Activated CD4-positive, alpha-beta T cell treated with anti-CD3 and anti-CD28 coated beads for 48 hours (primary cell): ENCODE measurements at regions not wholly inside any gene's neighbourhood (a gene's known extent, or its start where the extent isn't known, plus 50 kb on each side); places are given as distances from the start of the nearest gene placed in this dataset.
"Not testable (repeated sequence)": the region's sequence is repeated elsewhere in the genome, so short reads cannot be mapped to it uniquely, and the experiment has no call there.

ENCODE experiments used
- DNase-seq: peaks from one replicate; pipeline ENCODE4 v3.0.0-alpha.2; 2020

DNA sequence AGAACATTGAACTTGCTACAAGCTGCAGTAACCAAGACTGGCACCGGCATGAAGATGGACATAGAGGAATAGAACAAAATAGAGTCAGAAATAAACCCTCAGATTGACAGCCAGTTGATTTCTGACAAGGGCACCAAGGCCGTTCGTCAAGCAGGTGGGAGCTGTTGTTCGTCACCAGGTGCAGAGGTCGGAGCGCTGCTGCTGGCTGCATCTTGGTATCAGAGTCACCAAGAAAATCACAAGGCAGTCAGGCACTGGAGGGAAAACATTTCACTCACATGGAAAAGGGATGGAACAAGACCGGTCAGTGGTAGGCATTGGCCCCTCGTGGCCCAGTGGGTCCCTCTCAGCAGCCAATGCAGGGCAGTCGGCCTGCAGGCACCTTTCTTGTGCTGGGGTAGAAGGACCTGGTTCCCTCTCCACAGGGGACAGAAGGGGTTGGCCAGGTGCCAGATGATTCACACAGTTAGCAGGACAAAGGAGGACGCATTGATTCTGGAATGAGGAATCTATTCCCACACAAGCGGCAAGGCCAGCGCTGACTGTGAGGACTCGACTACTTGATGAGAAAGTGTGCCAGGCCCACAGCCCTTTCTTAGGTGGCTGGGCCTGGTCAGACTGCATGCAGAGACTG lies 115.8 kb upstream of the FGF3 start:
- DNase-seq = no peak

DNA sequence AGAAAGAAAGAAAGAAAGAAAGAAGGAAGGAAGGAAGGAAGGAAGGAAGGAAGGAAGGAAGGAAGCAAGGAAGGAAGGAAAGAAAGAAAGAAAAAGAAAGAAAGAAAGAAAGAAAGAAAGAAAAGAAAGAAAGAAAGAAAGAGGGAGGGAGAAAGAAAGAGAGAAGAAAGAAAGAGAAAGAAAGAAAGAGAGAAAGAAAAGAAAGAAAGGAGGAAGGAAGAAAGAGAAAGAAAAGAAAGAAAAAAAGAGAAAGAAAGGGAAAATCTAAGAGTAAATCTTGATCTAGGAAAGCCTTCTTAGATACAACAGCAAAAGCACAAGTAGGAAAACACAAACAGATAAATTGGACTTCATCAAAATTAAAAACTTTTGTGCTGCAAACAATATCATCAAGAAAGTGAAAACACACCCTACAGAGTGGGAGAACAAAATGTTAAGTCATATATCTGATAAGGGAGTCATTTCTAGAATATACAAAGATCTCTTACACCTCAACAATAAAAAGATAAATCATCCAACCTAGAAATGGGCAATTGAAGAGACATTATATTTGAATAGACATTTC lies 116.8 kb upstream of the FGF3 start:
- no peak for DNase-seq

DNA sequence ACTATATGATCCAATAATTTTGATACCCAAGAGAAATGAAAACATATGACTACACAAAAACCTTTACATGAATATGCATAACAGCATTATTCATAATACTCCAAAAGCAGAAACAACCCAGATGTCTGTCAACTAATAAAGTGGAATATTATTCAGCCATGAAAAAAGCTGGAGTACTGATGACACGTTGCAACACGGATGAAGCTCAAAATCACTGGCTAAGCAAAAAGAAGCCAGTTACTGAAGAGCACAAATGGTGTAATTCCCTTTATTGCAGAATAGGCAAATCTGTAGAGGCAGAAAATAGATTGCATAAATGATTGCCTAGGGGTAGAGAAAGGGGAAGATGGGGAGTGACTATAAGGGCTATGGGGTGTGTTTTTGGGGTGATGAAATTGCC lies 117.6 kb upstream of the FGF3 start:
- DNase-seq = no peak

DNA sequence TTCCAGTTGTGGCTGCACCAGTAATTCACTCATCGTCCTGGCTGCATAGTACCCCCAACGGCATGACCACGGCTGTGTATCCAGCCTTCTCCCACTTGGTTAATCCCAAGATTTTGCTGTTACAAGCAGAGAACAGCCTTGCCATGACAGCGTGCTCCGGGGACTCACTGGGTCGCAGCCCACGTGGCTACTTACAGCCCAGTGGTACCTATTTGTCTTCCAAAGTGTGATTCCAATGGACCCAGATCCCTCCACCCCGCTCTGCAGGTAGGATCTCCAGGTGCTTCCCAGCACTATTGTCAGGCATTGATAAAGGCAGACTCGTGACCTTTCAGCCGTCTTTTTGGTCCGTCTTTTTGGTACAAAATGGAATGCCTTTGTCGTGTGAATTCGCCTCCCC lies 119.0 kb upstream of the FGF3 start:
- no peak for DNase-seq

DNA sequence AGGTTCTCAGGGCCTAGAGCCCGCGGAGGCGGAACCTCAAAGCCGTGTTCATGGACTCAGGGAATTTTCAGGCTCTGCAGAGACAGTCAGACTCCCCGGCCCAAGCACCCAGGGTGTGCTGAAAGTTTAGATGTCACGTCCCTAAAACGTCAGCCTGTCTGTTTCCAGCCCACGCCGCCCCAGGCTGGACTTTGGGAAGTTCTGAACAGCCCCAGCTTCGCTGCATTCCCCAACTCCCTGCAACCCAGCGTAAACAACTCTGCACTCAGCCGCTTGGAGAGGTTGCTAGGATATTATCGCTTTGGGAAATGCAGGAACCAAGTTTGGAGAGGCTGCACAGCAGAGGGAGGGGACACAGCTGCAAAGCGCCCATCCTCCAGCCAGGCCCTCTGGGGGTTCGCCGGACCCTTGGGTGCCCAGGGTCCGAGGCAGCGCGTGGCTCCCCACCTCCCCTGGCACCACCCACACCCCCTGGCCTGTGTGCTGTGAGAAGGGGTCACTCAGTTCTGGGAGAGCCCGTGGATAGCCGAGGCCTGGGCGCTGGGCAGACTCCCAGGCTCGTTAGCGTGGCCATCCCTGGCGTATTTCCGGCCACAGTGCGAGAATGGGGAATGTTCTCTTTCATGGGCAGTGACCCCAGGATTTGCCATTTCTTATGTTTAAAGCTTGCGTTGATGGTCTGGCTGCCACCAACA lies 120.5 kb upstream of the FGF3 start:
- no peak for DNase-seq

GRCh38 chr11:69940246-69940610 lies 121.0 kb upstream of the FGF3 start:
- no peak for DNase-seq

DNA sequence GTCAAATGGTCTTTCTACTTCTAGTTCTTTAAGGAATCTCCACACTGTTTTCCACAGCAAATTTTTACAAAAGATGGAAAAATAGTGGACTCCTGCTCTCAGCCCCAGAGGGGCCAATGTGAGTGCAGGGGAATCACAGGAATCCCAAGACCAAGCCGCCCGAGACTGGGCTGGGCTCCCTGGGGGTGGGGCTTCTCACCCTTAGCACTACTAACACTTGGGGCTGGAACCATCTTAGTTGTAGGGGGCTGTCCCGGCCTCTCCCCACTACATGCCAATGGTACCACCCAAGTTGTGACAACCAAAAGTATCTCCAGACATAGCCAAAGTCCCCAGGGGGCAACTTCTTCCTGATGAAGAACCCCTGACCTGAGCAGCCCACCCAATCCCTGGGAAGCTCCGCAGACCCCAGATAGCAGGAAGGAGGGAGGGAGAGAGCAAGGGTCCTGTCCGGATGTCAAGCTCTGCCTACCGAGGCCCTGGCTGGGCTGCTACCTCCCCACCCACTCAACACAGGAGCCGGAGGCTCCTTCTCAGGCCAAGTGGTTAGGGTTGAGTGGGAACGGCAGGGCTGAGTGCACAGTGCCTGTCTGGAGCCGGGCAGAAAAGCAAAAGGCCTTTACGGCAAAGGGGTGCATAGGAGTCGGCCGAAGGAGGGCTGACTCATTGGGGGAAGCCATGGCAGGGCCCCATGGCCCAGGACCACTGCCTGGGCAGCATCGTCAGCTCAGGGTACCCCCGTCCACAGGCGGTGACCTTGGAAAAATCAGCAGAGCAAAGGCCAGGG lies 122.5 kb upstream of the FGF3 start:
- DNase-seq = no peak

DNA sequence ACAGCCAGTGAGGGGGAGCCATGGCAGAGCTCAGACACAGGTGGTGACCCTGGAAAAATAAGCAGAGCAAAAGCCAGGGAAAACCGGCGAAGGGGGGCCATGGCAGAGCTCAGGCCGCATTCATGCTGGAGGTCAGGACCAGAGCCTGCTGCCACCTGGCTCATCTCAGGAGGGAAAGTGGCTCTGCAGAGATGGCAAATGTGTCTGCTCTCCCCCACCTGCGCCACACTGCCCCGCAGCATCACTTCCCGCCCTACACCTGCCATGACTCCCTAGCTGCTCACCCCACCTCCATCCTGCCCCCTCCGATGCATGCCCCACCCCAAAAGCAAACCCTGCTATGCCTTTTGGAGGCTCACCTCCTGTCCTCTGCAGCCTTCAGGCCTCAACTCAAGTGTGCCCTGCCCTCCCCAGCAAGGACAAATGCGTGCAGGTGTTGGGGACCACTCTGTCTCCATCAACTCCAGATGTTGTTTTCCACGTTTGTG lies 123.2 kb upstream of the FGF3 start:
- no peak for DNase-seq

DNA sequence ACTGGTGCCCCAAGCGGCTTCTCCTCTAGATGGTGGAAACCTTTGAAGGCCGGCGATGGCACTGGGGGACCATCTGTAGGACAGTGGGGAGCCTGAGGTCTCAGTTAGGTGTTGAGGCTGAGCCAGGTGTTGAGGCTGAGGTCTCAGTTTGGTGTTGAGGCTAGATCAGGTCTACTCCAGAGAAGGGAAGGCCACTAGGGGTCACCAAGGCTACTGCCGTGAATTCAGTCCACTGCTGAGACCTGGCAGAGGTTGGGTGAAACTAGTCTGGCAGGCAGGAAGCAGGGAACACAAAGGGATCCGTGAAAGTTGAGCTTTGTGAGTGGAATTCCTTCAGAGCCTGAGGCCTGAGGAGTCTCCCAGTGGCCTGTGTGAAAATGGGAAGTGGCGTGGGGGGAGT lies 123.8 kb upstream of the FGF3 start:
- no peak for DNase-seq

- no peak for DNase-seq
These were observed 124.3 kb upstream of the FGF3 start for GRCh38 chr11:69943506-69943905.

- DNase-seq = no peak
These were observed 125.1 kb upstream of the FGF3 start for GRCh38 chr11:69944146-69944795.

- DNase-seq = no peak
These were observed 125.9 kb upstream of the FGF3 start for GRCh38 chr11:69945157-69945556.

- no peak for DNase-seq
These were observed 128.0 kb upstream of the FGF3 start for GRCh38 chr11:69947059-69947792.

DNA sequence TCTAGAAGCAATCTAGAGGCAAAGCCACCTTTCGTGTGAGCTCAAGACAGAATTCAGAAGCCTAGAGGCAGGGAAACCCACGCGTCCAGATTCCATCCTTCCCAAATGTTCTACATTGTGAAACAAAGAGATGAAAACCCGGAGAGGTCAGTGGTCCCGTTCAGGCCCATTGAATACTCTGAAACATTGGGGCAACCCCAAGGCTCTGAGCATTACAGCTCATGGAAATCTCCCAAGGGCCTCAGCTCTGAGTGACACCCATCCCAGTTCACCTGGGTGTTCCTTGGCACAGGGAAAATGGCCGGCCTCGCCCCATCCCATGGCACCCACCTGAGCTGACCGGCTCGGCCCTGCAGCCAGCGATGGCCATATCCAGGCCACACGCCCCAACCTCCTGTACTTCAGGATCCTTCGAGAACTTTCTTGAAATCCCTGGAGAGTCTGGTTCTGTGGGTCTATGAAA lies 128.6 kb upstream of the FGF3 start:
- no peak for DNase-seq

DNA sequence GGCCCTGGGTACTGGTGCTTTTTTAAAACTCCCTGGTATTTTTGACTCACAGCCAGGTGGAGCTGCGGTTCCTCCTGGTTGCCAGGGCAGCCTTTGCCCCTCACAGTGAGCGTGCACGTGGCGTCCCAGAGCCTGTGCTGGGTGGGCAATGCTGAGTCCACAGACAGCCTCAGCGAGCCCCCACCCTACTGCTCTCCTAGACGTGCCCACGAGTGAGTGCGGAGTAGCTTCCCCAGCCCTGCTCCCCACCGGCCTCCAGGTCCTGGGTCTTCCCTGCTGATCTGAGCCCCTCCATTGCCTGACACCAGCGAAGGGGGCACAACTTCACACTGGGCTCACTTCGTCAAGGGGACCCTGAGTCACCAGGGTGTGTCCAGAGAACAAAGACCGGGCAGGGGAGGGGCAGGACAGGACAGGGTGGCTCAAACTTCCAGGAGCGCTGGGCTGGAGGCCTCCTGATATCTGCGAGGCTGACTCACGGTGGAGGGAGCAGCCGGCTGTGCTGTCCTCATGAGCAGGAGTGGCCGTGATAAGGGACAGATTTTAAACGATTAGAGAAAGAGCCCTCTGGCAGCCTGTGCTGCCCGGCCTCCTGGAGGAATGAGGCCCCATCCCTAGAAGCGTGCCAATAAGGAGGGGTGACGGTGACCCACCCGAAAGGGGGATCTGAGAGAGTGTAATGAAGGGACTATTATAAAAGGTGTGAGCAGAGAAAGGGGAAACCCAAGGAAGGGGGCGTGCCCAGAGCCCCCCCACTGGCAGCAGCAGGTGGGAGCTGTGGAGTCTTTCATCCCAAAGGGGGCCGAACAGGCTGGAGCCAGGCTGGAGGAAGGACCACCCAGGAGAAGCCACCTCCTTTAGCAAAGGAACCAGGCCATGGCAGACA lies 129.3 kb upstream of the FGF3 start:
- DNase-seq = no peak

DNA sequence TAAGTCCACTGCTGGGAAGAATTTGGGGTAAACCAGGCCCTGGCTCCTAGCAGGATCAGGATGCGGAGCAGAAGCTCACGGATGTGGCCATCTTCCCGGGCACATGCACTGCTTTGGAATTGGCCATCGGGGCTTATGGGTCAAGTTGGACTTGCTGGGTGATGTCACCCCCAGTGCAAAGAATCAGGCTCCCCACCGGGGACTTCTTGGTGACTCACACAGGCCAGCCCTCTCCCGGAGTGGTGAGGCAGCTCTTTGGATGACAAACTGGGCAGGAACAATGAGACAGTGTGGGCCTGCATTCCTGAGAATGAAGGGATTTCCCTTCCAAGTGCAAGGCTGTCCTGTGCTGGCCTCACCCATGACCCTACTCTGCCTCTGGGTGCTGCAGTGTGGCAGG lies 128.8 kb upstream of the ANO1 start:
- DNase-seq = no peak

DNA sequence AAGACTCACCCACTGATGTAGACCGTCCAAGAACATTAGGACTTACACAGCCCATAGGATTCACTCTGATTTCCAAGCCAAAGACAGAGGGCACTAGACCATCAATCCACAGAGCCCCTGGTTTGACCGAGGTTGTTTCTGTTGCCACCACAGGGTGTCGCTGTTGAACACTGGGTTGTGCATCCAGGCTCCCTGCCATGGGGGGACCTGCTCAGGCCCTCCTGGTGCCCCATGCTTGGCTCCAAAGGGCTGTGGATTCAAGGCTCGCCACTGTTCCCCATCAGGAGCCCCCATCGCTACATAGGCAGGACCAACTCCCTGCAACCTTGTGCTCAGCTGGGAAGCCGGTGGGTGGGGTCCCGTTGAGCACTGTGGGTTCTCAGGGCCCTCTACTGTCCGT lies 128.0 kb upstream of the ANO1 start:
- DNase-seq = peak; percentile 55

DNA sequence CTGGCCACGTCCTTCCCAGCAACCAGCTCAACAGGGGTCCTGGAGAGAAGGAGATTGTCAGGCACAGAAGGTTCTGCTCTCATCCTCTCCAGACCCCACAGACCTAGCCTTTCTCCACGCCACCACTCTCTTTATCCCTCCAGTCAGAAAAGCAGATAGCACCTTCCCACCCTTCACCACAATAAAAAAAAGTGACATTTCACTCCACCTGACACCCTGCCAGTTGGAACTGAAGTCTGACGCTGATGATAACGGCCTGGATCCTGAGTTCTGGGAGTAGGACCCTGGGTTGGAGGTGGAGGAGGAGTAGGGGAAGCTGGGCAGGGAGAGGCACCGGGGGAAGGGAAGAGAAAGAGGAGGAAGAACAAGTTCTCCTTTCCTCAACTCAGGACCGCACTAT lies 127.5 kb upstream of the ANO1 start:
- DNase-seq = no peak

- no peak for DNase-seq
These were observed 126.3 kb upstream of the ANO1 start for GRCh38 chr11:69951821-69952220.

GRCh38 chr11:69952229-69952975 lies 125.7 kb upstream of the ANO1 start:
- DNase-seq = not testable (repeated sequence)

DNA sequence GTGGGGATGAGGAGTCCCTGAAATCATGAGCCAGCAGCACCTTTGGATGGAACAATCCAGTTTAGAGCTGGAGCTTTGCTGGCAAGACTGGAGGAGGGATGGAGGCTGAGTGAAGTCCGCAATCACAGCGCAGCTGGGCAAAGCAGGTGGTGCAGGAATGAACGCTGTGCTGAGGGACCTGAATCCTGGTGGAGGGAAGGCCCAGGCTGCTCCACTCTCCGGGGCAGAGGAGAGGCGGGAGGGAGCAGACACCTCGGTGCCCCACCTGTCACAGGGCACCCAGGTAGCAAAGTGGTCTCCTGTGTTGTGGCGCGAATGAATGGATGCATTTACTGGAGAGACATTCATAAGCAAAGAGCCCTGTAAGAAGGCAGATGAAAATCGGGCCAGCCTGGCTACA lies 124.8 kb upstream of the ANO1 start:
- no peak for DNase-seq
